SIG-M5 treated with dmso at 0.1 percent for 504 hours (cell line): ENCODE measurements at regions not wholly inside any gene's neighbourhood (a gene's known extent, or its start where the extent isn't known, plus 50 kb on each side); places are given as distances from the start of the nearest gene placed in this dataset.

ENCODE experiments used
- DNase-seq: peaks from one replicate; lab custom pipeline; 2025; ENCODE audit not compliant: unreplicated experiment; lab: John Stamatoyannopoulos, UW

- DNase-seq = no peak
Measured at GRCh38 chr2:196480653-196481323, 158.7 kb upstream of the CCDC150 start.

DNA sequence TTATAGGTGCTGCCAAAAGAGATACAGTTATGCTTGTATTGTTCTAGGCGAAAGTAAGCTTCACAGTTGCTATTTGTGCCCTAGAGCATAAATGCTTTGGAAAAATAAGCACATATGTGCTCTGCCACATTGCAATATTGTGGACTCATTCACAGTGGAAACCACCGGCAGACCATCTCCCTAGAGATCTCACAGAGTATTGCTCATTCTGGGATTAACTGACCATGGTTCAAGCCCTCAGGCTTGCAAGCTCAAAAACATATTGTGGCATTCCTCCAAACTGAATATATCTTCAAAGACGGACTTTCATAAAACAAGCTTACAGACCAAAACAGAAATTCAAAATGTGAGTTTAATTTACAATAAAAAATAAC lies 158.2 kb upstream of the CCDC150 start:
- DNase-seq = no peak

DNA sequence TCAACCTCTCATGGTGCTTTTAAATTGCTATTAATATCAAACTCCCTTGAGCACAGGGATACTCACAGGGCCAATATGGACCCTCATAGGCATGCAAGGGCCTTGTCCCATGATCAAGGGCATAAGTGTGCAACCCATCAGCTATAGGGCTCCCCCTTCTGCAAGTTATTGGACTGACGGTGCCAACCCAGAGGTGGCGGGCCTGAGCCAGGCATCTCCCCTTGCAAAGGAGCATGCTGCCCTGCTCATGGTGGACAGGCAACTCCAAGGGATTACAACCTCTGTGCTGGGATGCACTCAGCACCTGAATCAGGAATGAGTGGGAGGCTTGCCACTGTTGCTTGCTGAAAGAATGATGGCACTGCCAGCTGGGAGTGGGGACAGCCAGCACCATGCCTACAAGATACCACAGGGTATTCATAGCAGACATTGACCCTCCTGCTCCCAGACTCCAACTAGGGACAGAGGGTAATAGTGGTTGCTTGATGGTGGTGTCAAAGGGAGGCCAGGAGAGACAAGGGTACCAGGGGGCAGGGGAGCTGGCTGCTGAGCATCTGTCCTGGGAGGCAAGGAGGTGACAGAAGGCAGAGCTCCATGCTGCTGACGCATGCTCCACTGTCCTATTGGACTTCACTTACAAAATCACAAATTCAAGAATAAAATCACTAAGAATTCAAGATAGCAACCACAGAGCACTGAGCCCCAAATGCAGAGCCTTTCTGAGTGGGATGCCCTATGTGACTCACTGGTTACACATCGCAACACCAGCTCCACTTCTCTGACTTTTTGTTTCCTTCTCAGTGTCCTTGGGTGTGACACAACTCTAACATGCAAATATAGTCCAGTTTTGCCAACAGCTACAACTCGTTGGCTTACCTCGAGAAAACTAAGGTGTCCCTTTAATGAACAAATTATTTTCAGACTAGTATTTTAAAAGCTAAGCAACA lies 157.1 kb upstream of the CCDC150 start:
- DNase-seq = no peak

GRCh38 chr2:196486146-196486545 lies 153.4 kb upstream of the CCDC150 start:
- DNase-seq = no peak

- DNase-seq = no peak
Measured at GRCh38 chr2:196487417-196487816, 152.1 kb upstream of the CCDC150 start.

GRCh38 chr2:196489371-196489770 lies 150.1 kb upstream of the CCDC150 start:
- no peak for DNase-seq

DNA sequence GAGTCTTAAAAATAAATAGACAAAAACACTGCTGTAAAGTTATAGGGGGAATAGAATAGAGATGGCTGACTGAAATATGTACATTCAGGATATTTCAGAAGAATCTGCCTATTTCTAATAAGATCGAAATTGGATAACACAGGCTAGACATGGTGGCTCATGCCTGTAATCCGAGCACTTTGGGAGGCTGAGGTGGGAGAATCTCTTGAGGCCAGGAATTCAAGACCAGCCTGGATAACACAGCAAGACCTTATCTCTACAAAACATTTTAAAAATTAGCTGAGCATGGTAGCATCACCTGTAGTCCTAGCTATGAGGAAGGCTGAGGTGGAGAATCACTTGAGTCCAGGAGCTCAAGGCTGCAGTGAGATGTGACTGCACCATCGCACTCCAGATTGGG lies 146.6 kb upstream of the CCDC150 start:
- no peak for DNase-seq

GRCh38 chr2:196498962-196499361 lies 140.6 kb upstream of the CCDC150 start:
- DNase-seq = no peak

DNA sequence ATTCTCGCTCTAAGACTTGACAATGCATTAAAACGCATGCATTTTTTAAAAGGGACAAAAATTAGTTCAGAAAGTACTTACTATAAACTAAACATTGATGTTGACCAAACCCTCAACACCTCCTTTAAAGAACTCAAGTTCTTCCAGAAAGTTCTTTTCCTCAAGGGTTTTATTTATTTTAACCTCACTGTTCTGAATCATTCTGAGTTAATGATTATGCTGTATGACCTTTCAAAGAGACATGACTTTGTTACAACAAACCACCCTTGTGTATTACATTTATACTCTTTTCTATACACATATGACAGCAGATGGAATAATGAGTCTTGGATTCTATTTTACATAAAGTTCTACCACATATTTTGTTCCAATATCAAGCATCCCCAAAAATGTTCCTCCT lies 139.8 kb upstream of the CCDC150 start:
- DNase-seq = no peak

DNA sequence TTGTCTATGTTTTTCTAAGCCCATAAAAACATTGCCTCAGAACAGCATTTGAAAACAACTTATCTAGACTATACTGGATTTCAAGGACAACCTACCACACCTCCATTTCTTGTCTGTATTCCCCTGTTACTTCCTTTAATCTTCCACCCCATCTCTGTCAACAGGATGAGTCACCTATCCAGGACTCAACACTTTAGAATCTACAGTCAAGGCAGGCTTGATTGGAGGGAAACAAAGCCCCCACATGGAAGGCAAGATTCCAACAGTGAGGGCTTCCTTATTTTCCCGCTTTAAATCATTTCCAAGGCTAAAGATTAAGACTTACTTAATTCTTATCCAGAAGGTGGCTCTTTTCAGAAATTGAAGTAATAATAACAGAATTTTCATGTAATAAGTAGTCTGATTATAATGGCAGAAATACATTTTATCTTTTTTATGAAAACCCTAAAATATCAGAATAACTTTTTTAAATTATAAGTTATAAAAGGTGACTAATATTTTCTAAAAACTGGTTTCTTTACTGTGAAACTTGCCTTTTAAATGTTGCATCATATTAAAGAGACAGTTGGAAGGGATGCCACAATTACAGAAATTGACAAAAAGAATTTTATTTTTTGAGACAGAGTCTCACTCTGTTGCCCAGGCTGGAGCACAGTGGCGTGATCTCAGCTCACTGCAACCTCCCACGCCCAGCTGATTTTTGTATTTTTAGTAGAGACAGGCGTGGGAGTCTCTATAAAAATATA lies 138.7 kb upstream of the CCDC150 start:
- DNase-seq = no peak

DNA sequence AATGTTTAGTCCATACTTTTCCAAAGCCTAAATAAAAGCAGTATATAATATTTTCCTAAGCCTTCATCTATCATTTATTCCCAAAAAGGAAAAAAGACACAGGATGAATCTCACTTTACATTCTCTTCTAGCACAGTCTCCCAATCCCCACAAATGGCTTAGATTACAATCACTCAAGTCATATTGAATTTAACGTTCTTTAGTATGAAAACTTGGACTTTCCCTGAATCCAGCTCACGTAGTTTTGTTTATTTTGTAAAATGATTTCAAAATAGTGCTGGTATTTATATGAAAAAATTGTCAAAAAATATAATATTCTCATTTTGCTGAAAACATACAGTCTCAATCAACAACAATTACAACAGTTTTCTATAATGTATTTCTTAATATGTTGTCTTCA lies 137.7 kb upstream of the CCDC150 start:
- DNase-seq = no peak

DNA sequence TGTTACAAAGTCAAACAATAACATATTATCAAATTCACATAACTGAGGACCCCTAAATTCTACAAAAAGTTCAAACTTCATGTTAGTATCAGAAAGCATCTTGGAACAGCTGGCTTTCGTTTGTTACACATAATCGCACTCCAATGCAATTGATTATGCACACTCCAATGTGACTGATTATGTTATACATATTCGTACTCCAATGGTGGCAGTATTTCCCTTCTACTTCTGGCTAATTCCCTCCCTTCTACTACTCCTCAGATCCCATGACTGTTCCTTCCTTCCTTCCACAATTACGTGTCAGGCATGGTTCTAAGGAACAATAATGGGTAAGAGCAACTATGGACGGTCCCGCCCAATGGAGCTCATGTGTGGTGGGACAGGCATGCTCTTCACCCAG lies 137.1 kb upstream of the CCDC150 start:
- DNase-seq = no peak

- no peak for DNase-seq
Measured at GRCh38 chr2:196503398-196503797, 136.1 kb upstream of the CCDC150 start.

DNA sequence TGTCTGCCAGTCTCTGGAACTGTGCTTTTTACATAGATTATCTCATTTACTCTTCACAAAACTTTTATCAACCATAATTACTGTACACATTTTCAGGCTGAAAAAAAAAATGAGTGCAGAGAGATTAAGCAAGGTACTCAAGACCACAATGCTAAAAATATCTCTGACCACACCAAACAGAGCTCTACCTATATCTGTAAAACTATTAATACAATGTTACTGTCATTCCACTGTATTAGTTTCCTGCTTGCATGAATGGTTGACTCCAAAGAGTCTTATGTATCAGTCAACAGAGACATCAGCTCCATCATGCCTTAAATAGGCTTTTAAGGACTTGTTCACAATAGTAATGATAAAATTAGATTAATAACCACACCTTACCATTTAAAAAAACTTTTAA lies 134.7 kb upstream of the CCDC150 start:
- no peak for DNase-seq

DNA sequence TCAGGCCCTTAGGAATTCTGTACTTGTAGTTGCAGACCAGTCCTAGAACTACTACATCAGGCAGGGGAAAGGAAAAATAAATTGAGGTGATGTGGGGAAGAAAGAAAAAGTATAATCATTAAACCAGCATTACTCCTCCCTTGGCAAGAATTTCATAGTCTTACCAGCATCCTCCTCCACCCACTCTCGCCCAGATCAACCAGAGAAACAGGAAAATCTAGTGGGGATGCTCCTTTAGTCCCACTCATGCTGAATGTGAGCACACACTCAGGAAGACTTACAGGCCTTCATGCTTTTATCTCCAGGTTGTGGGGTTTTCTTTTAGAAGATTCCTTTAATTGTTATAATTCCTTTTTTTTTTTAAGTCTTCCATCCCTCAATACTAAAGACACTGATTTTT lies 129.3 kb upstream of the CCDC150 start:
- no peak for DNase-seq

DNA sequence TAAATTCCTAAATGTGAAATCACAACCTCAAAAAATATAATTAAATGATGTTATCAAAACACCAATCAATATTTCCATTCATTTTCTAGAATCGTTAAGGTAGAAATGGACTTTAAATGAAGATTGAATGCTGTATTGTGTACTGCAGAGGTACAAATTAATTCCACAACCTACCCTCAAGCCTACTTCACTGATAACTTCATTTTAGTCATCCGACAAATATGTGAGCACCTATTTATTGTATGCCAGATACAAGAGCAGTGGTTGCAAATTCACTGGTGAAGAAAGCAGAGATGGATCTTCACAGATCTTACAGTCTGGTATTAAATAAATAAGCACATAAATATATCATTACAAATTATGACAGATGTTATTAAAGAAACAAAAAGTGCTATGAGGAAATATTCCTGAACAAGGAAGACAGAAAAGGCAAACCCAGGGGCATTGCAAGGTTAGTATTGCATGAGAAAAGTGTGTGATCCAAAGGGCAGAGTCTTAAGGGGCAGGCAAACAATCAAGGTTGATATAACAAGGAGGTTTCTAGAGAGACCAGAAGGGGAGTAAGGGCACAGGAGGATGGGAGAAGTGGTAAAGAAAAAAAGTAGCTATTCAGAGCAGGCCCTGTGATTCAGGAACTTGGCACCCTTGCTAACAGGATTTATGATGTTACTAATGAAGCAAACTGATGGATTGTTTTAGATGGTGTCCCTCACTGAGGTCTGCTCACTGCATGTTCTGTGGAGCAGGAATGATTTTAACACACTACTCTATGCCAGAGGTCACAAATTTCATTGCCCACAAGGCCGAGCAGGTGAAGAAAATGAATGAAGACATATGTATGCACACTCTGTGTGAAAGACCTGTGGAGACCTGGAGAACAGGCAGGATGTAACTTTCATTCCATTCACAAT lies 128.0 kb upstream of the CCDC150 start:
- no peak for DNase-seq

DNA sequence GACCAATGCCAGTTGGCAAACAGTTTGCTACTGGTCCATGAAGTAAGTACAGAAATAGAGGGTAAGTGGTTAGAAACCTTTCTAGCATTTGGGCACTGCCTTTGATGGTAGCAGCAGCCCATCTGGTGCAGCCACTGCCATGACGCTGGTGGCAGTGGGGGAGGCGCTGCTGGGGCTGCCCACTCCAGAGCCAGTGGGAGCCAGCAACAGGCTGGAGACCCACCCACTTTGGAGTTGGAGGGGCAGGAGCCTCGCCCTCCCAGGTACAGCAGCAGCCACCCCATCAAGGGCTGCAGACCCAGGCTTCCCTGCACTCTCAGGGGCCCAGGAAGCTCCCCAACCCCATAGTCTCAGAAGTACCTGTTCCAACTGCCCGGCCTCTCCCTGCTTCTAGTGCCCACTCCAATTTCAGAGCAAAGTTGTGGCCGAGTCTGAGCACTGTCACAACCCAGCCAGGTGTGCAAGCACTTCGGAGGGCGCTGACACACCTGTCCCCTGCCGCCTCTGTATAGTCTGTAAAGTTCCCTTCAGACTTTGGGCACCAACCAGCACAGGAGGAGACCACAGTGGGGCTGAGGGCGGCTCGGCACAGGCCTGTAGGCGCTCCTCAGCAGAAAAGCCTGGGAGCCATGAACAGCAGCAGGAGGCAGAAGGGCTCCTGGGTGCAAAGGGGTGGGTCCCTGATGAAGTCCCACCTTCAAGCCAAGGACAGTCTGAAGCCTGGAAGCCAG lies 125.6 kb upstream of the CCDC150 start:
- DNase-seq = no peak

DNA sequence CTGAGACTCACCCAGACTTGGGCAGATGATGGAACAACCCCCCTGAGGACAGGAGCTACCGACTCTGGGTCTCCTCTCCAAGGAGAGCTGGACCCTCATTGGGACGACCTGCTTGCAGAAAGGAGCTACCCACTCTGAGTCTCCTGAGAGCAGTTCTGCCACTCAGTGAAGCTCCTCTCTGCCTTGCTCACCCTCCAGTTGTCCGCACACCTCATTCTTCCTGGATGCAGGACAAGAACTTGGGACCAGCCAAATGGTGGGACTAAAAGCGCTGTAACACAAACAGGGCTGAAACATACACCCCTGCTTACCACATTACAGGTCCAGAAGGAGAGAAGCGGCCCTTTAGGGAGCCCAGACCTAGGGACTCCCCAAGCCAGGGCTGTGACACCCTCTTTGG lies 124.9 kb upstream of the CCDC150 start:
- no peak for DNase-seq

GRCh38 chr2:196515051-196515450 lies 124.5 kb upstream of the CCDC150 start:
- no peak for DNase-seq

- no peak for DNase-seq
Measured at GRCh38 chr2:196515608-196516007, 123.9 kb upstream of the CCDC150 start.
